OCI-LY1 (cell line): ENCODE measurements at regions not wholly inside any gene's neighbourhood (a gene's known extent, or its start where the extent isn't known, plus 50 kb on each side); places are given as distances from the start of the nearest gene placed in this dataset.

Experiments used
- H2AFZ ChIP-seq: fragments of 200-600 bp; sonication (generic), shearing (Covaris generic); 2 replicates; pipeline ENCODE4 v1.6.0; 2014; ENCODE audit warnings: antibody characterized with exemption, mild to moderate bottlenecking, low read length
- H3F3A ChIP-seq: fragments of 200-600 bp; sonication (generic), shearing (Covaris generic); 2 replicates; pipeline ENCODE4 v1.6.0; 2014; ENCODE audit warnings: mild to moderate bottlenecking, antibody characterized with exemption, low read length, moderate library complexity; ENCODE audit not compliant: insufficient read depth
- H3K27ac ChIP-seq: fragments of 200-600 bp; sonication (generic); 2 replicates; pipeline ENCODE4 v1.5.1; 2014; ENCODE audit warnings: low read length, mixed run types, mild to moderate bottlenecking, low read depth; ENCODE audit not compliant: poor library complexity, severe bottlenecking
- H3K27me3 ChIP-seq: fragments of 200-600 bp; sonication (generic); 2 replicates; pipeline ENCODE4 v1.6.0; 2014; ENCODE audit warnings: antibody characterized with exemption, mild to moderate bottlenecking, low read length, moderate library complexity; ENCODE audit not compliant: insufficient read depth
- H3K36me3 ChIP-seq: fragments of 200-600 bp; sonication (generic); 2 replicates; pipeline ENCODE4 v1.6.1; 2014; ENCODE audit warnings: mild to moderate bottlenecking, antibody characterized with exemption, low read length, moderate library complexity, mixed read lengths; ENCODE audit not compliant: insufficient read depth
- H3K4me1 ChIP-seq: fragments of 200-600 bp; sonication (generic); 2 replicates; pipeline ENCODE4 v1.5.1; 2014; ENCODE audit warnings: mild to moderate bottlenecking, low read length, moderate library complexity; ENCODE audit not compliant: insufficient read depth, severe bottlenecking
- H3K4me2 ChIP-seq: fragments of 200-600 bp; sonication (generic), shearing (Covaris generic); 2 replicates; pipeline ENCODE4 v1.6.1; 2014; ENCODE audit warnings: low read length
- H3K4me3 ChIP-seq: fragments of 200-600 bp; sonication (generic); 2 replicates; pipeline ENCODE4 v1.5.1; 2014; ENCODE audit warnings: low read length, low read depth, mild to moderate bottlenecking, mixed read lengths; ENCODE audit not compliant: poor library complexity, severe bottlenecking
- H3K79me2 ChIP-seq: fragments of 200-600 bp; shearing (Covaris generic); 2 replicates; pipeline ENCODE4 v1.6.1; 2016; ENCODE audit warnings: mixed run types, low read length, mixed read lengths; ENCODE audit not compliant: insufficient read depth
- H3K9ac ChIP-seq: fragments of 200-600 bp; sonication (generic), shearing (Covaris generic); 2 replicates; pipeline ENCODE4 v1.6.1; 2014; ENCODE audit warnings: mild to moderate bottlenecking, low read length, mixed read lengths
- H3K9me2 ChIP-seq: fragments of 200-600 bp; sonication (generic), shearing (Covaris generic); 2 replicates; pipeline ENCODE4 v1.6.1; 2014; ENCODE audit warnings: low read depth, mild to moderate bottlenecking, low read length, mixed read lengths
- H3K9me3 ChIP-seq: fragments of 200-600 bp; shearing (Covaris generic); 2 replicates; pipeline ENCODE4 v1.6.1; 2014; ENCODE audit warnings: low read length, mixed read lengths
- H4K20me1 ChIP-seq: fragments of 200-600 bp; sonication (generic), shearing (Covaris generic); 2 replicates; pipeline ENCODE4 v1.6.0; 2016; ENCODE audit warnings: mild to moderate bottlenecking, low read length; ENCODE audit not compliant: insufficient read depth
- CTCF ChIP-seq: fragments of 200-600 bp; sonication (generic), shearing (Covaris generic); IDR thresholded peaks from 2 replicates; pipeline ENCODE4 v1.5.1; 2017; ENCODE audit warnings: mild to moderate bottlenecking, antibody characterized with exemption, low read length, moderate library complexity, mixed read lengths
- EZH2 ChIP-seq: fragments of 200-600 bp; sonication (generic), shearing (Covaris generic); IDR thresholded peaks from 2 replicates; pipeline ENCODE4 v1.8.0; 2017; ENCODE audit warnings: borderline replicate concordance, mixed run types, mild to moderate bottlenecking, antibody characterized with exemption, low read length, moderate library complexity, mixed read lengths

GRCh38 chr11:112810951-112811350 lies 150.3 kb upstream of the NCAM1 start:
- no peak overlapping the region for H3K9ac ChIP-seq
- H3K4me3 ChIP-seq = no peak overlapping the region
- TF ChIP-seq EZH2 (no peak), CTCF (no peak)
- no peak overlapping the region for H3K4me2 ChIP-seq
- H3F3A ChIP-seq = no peaks in the 10 kb centered on the region
- no peaks in the 10 kb centered on the region for H4K20me1 ChIP-seq
- no peaks in the 10 kb centered on the region for H3K9me2 ChIP-seq
- no peaks in the 10 kb centered on the region for H3K4me1 ChIP-seq
- H3K79me2 ChIP-seq = no peaks in the 10 kb centered on the region
- H2AFZ ChIP-seq = no peak overlapping the region
- no peak overlapping the region for H3K27ac ChIP-seq
- H3K9me3 ChIP-seq = no peaks in the 10 kb centered on the region
- no peaks in the 10 kb centered on the region for H3K27me3 ChIP-seq
- no peaks in the 10 kb centered on the region for H3K36me3 ChIP-seq

GRCh38 chr11:112811783-112812182 lies 149.4 kb upstream of the NCAM1 start:
- Histone ChIP-seq H3K79me2 (no peaks in the 10 kb centered on the region), H3K4me1 (no peaks in the 10 kb centered on the region), H3K9me2 (no peaks in the 10 kb centered on the region), H4K20me1 (no peaks in the 10 kb centered on the region), H3F3A (no peaks in the 10 kb centered on the region), H3K9me3 (no peaks in the 10 kb centered on the region), H3K36me3 (no peaks in the 10 kb centered on the region), H3K9ac (no peak overlapping the region), H3K4me3 (no peak overlapping the region), H3K4me2 (no peak overlapping the region), H3K27me3 (no peaks in the 10 kb centered on the region), H2AFZ (no peak overlapping the region), H3K27ac (no peak overlapping the region)
- TF ChIP-seq EZH2 (no peak), CTCF (no peak)

- Histone ChIP-seq H3K4me2 (no peak overlapping the region), H3K4me3 (no peak overlapping the region), H3K27me3 (no peaks in the 10 kb centered on the region), H3K9me3 (no peaks in the 10 kb centered on the region), H3F3A (no peaks in the 10 kb centered on the region), H3K9ac (no peak overlapping the region), H3K79me2 (no peaks in the 10 kb centered on the region), H3K27ac (no peak overlapping the region), H2AFZ (no peak overlapping the region), H4K20me1 (no peaks in the 10 kb centered on the region), H3K36me3 (no peaks in the 10 kb centered on the region), H3K9me2 (no peaks in the 10 kb centered on the region), H3K4me1 (no peaks in the 10 kb centered on the region)
- TF ChIP-seq EZH2 = no peak
- no peak for TF ChIP-seq CTCF
Measured at GRCh38 chr11:112812729-112813128, 148.5 kb upstream of the NCAM1 start.
